ENCODE measurements at regions not wholly inside any gene's neighbourhood (a gene's known extent, or its start where the extent isn't known, plus 50 kb on each side); places are given as distances from the start of the nearest gene placed in this dataset.

DNA sequence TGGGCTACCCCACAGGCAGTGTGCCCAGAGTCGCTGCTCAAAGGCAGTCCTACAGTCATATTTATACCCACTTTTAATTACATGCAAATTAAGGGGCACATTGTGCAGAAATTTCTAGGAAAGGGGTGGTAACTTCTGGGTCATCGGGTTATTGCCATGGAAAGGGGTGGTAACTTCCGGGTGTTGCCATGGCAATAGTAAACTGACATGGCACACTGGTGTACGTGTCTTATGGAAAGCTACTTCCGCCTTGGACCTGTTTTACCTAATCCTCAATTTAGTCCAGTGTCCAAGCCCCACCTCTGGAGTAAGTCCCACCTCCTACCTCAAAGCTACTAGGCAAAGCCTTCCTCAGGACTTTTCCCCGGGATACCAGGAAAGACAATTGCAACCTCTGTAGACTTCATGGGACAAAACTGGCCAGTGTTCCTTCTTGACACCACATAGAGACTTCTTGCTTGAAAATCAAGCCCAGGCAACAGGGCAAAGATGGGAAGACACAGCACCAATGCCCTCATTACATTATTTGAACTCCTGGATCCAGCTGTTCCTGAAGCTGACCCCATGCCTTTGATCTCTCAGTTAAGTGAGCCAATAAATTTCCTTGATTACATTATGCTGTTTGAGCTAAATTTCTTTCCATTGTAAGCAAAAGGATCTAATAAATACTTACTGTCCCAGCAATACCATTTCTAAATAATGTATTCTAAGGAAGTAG lies 63.3 kb upstream of the AGAP1 start:
- no peaks in the 10 kb centered on the region for H3K9me3 ChIP-seq (ENCODE audit: control insufficient read depth, insufficient read depth, low read length)
- no peaks in the 10 kb centered on the region for H3K36me3 ChIP-seq (ENCODE audit: control insufficient read depth, low read length)
- no peak overlapping the region for H3K4me3 ChIP-seq (ENCODE audit: low read length)
- no peak overlapping the region for H3K27ac ChIP-seq (ENCODE audit: low read depth, low read length)
- no peaks in the 10 kb centered on the region for H3F3A ChIP-seq (ENCODE audit: control insufficient read depth, insufficient read depth)
- H3K79me2 ChIP-seq (ENCODE audit: control insufficient read depth, low read length) = no peaks in the 10 kb centered on the region
- TF ChIP-seq, protein P1, sequence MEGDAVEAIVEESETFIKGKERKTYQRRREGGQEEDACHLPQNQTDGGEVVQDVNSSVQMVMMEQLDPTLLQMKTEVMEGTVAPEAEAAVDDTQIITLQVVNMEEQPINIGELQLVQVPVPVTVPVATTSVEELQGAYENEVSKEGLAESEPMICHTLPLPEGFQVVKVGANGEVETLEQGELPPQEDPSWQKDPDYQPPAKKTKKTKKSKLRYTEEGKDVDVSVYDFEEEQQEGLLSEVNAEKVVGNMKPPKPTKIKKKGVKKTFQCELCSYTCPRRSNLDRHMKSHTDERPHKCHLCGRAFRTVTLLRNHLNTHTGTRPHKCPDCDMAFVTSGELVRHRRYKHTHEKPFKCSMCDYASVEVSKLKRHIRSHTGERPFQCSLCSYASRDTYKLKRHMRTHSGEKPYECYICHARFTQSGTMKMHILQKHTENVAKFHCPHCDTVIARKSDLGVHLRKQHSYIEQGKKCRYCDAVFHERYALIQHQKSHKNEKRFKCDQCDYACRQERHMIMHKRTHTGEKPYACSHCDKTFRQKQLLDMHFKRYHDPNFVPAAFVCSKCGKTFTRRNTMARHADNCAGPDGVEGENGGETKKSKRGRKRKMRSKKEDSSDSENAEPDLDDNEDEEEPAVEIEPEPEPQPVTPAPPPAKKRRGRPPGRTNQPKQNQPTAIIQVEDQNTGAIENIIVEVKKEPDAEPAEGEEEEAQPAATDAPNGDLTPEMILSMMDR (IDR thresholded peaks at IDR 0.05; ENCODE audit: low read depth, low read length, poor library complexity, severe bottlenecking) = no peak
- TF ChIP-seq EZH2phosphoT487 (IDR thresholded peaks at IDR 0.05; ENCODE audit: borderline replicate concordance, low read length) = no peak
- no peaks in the 10 kb centered on the region for H3K27me3 ChIP-seq (ENCODE audit: control insufficient read depth, low read length)
- H3K9me2 ChIP-seq (replicated peaks; ENCODE audit: control insufficient read depth, low read length) = no peaks in the 10 kb centered on the region
- no peaks in the 10 kb centered on the region for H3K4me1 ChIP-seq (ENCODE audit: control insufficient read depth, low read length)
- no peaks in the 10 kb centered on the region for H4K20me1 ChIP-seq (ENCODE audit: control insufficient read depth, insufficient read depth, low read depth, low read length)
- H3K4me2 ChIP-seq (ENCODE audit: low read length) = no peak overlapping the region

- no peak overlapping the region for H3K4me2 ChIP-seq (ENCODE audit: low read length)
- no peak overlapping the region for H3K27ac ChIP-seq (ENCODE audit: low read depth, low read length)
- H3K4me3 ChIP-seq (ENCODE audit: low read length) = no peak overlapping the region
- H3K79me2 ChIP-seq (ENCODE audit: control insufficient read depth, low read length) = no peaks in the 10 kb centered on the region
- no peaks in the 10 kb centered on the region for H3K27me3 ChIP-seq (ENCODE audit: control insufficient read depth, low read length)
- no peaks in the 10 kb centered on the region for H4K20me1 ChIP-seq (ENCODE audit: control insufficient read depth, insufficient read depth, low read depth, low read length)
- H3K9me2 ChIP-seq (replicated peaks; ENCODE audit: control insufficient read depth, low read length) = no peaks in the 10 kb centered on the region
- no peaks in the 10 kb centered on the region for H3K9me3 ChIP-seq (ENCODE audit: control insufficient read depth, insufficient read depth, low read length)
- H3K36me3 ChIP-seq (ENCODE audit: control insufficient read depth, low read length) = no peaks in the 10 kb centered on the region
- no peaks in the 10 kb centered on the region for H3K4me1 ChIP-seq (ENCODE audit: control insufficient read depth, low read length)
- no peaks in the 10 kb centered on the region for H3F3A ChIP-seq (ENCODE audit: control insufficient read depth, insufficient read depth)
- TF ChIP-seq, protein P1 (IDR thresholded peaks at IDR 0.05; ENCODE audit: low read depth, low read length, poor library complexity, severe bottlenecking) = no peak
- no peak for TF ChIP-seq EZH2phosphoT487 (IDR thresholded peaks at IDR 0.05; ENCODE audit: borderline replicate concordance, low read length)
Observed at GRCh38 chr2:235432741-235433520, 60.9 kb upstream of the AGAP1 start.

DNA sequence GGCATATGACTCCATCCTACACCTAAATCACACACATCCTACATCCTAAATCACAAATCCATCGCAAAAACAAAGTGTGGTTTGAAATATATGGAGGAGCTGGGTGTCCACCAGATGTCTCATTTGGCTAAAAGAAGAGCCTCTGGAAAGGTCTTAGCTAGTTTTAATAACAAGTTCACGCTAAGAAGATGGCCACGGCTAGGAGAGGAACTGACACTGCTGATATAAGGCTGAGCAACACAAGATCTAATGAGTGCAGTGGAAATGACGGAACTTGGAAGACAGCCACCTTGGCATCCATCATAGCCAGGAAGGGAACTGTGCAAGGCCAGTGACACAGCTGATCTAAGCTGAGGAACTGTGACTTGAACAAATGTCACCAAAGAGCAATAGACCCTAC lies 60.0 kb upstream of the AGAP1 start:
- no peaks in the 10 kb centered on the region for H3K27me3 ChIP-seq (ENCODE audit: control insufficient read depth, low read length)
- H4K20me1 ChIP-seq (ENCODE audit: control insufficient read depth, insufficient read depth, low read depth, low read length) = no peaks in the 10 kb centered on the region
- H3K9me2 ChIP-seq (replicated peaks; ENCODE audit: control insufficient read depth, low read length) = no peaks in the 10 kb centered on the region
- H3K4me3 ChIP-seq (ENCODE audit: low read length) = no peak overlapping the region
- TF ChIP-seq, protein P1 (IDR thresholded peaks at IDR 0.05; ENCODE audit: low read depth, low read length, poor library complexity, severe bottlenecking) = no peak
- no peak for TF ChIP-seq EZH2phosphoT487 (IDR thresholded peaks at IDR 0.05; ENCODE audit: borderline replicate concordance, low read length)
- no peak overlapping the region for H3K4me2 ChIP-seq (ENCODE audit: low read length)
- no peaks in the 10 kb centered on the region for H3K9me3 ChIP-seq (ENCODE audit: control insufficient read depth, insufficient read depth, low read length)
- no peaks in the 10 kb centered on the region for H3K36me3 ChIP-seq (ENCODE audit: control insufficient read depth, low read length)
- no peaks in the 10 kb centered on the region for H3K4me1 ChIP-seq (ENCODE audit: control insufficient read depth, low read length)
- no peaks in the 10 kb centered on the region for H3F3A ChIP-seq (ENCODE audit: control insufficient read depth, insufficient read depth)
- no peak overlapping the region for H3K27ac ChIP-seq (ENCODE audit: low read depth, low read length)
- H3K79me2 ChIP-seq (ENCODE audit: control insufficient read depth, low read length) = no peaks in the 10 kb centered on the region

Data from DOHH2 (cell line).